ENCODE measurements at regions not wholly inside any gene's neighbourhood (a gene's known extent, or its start where the extent isn't known, plus 50 kb on each side); places are given as distances from the start of the nearest gene placed in this dataset.

- TF ChIP-seq POLR2A (IDR thresholded peaks at IDR 0.05) = no peak
- TF ChIP-seq, protein P1, sequence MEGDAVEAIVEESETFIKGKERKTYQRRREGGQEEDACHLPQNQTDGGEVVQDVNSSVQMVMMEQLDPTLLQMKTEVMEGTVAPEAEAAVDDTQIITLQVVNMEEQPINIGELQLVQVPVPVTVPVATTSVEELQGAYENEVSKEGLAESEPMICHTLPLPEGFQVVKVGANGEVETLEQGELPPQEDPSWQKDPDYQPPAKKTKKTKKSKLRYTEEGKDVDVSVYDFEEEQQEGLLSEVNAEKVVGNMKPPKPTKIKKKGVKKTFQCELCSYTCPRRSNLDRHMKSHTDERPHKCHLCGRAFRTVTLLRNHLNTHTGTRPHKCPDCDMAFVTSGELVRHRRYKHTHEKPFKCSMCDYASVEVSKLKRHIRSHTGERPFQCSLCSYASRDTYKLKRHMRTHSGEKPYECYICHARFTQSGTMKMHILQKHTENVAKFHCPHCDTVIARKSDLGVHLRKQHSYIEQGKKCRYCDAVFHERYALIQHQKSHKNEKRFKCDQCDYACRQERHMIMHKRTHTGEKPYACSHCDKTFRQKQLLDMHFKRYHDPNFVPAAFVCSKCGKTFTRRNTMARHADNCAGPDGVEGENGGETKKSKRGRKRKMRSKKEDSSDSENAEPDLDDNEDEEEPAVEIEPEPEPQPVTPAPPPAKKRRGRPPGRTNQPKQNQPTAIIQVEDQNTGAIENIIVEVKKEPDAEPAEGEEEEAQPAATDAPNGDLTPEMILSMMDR (IDR thresholded peaks at IDR 0.05) = no peak
- no peak for TF ChIP-seq POLR2AphosphoS5 (IDR thresholded peaks at IDR 0.05)
Measured at GRCh38 chr9:99515093-99515492, 293.0 kb downstream of the SEC61B start.
